ENCODE measurements at regions not wholly inside any gene's neighbourhood (a gene's known extent, or its start where the extent isn't known, plus 50 kb on each side); places are given as distances from the start of the nearest gene placed in this dataset.

DNA sequence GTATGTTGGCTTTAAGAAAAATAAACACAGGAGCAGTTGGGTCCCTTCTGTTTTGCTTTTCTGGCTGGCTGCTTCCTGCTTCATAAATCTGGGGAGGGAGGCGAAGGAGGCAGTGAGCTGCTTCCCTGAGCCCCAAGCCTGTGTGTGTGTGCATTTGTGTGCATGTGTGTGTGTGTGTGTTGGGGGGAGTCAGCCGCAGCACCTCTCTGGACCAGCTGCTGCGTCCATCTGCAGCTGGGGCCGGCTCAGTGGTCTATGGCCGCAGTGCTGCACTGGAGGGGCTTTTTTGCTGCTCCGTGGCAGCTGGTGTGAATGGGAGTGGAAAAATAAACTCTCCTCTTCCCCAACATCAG lies 192.3 kb downstream of the RNF144A start:
- Mint-ChIP-seq H3K4me3 (no peak overlapping the region), H3K27ac (no peak overlapping the region), H3K27me3 (ENCODE audit: low read depth in 3 of 3) (peaks cover 0 to 3% (median 0%) of the 10 kb centered on the region in 3 donors), H3K9me3 (peaks cover 0 to 3% (median 2%) of the 10 kb centered on the region in 7 donors), H3K4me1 (peaks cover 4% of the 10 kb centered on the region), H3K36me3 (no peaks in the 10 kb centered on the region)
- intact Hi-C loops (cut with micrococcal nuclease), result no loop called here
- no peak overlapping the region for H2AFZ ChIP-seq (ENCODE audit: insufficient read depth, low read depth, low read length, poor library complexity, severe bottlenecking)
- H3K4me1 ChIP-seq (ENCODE audit: control insufficient read depth in 1 of 2, insufficient read depth in 2 of 2, low read length in 2 of 2), result no peaks in the 10 kb centered on the region
- H3K27ac ChIP-seq (ENCODE audit: low read depth in 1 of 2, low read length in 2 of 2), result no peak overlapping the region
- TF ChIP-seq, protein P1, sequence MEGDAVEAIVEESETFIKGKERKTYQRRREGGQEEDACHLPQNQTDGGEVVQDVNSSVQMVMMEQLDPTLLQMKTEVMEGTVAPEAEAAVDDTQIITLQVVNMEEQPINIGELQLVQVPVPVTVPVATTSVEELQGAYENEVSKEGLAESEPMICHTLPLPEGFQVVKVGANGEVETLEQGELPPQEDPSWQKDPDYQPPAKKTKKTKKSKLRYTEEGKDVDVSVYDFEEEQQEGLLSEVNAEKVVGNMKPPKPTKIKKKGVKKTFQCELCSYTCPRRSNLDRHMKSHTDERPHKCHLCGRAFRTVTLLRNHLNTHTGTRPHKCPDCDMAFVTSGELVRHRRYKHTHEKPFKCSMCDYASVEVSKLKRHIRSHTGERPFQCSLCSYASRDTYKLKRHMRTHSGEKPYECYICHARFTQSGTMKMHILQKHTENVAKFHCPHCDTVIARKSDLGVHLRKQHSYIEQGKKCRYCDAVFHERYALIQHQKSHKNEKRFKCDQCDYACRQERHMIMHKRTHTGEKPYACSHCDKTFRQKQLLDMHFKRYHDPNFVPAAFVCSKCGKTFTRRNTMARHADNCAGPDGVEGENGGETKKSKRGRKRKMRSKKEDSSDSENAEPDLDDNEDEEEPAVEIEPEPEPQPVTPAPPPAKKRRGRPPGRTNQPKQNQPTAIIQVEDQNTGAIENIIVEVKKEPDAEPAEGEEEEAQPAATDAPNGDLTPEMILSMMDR (IDR thresholded peaks at IDR 0.05), result no peak
- H3K27me3 ChIP-seq (ENCODE audit: control insufficient read depth in 2 of 2, insufficient read depth in 2 of 2, low read length in 2 of 2), result no peaks in the 10 kb centered on the region
- H3K79me2 ChIP-seq (ENCODE audit: insufficient read depth, low read length), result no peaks in the 10 kb centered on the region
- H3K4me2 ChIP-seq (replicated peaks; ENCODE audit: extremely low read depth, low read length, poor library complexity, severe bottlenecking), result no peak overlapping the region
- H3K4me3 ChIP-seq (replicated peaks in 1 of 3; ENCODE audit: low read depth in 2 of 3, low read length in 3 of 3), result no peak overlapping the region
- no peak overlapping the region for H3K9ac ChIP-seq (ENCODE audit: insufficient read depth, low read length, poor library complexity, severe bottlenecking)
- no peak for DNase-seq
- 90% methylated on average over 1 of the region's 6 CpGs for WGBS (ENCODE audit: insufficient coverage)
- no peaks in the 10 kb centered on the region for H3K36me3 ChIP-seq (replicated peaks in 1 of 2; ENCODE audit: control insufficient read depth in 1 of 2, insufficient read depth in 2 of 2, low read length in 2 of 2)
- no peaks in the 10 kb centered on the region for H4K20me1 ChIP-seq (ENCODE audit: insufficient read depth, low read length)
- H3K9me3 ChIP-seq (replicated peaks in 1 of 2; ENCODE audit: control insufficient read depth in 1 of 2, insufficient read depth in 1 of 2, low read length in 2 of 2), result no peaks in the 10 kb centered on the region

DNA sequence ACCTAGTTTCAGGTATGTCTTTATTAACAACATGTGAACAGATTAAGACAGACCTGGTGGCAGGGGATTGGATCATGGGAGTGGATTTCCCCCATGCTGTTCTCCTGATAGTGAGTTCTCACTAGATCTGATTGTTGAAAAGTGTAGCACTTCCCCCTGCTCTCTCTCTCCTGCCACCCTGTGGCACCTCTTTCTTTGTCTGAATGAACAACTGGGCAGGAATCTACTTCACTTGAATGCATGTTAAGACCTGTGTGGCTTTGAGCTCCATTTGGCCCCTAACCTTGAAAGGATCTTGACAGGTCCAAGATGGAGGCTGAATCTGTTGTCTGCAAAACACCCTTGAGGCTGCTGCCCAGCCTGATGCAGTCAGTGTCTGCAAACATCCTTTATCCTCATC lies 194.4 kb downstream of the RNF144A start:
- Mint-ChIP-seq H3K9me3 (peaks cover 0 to 3% (median 2%) of the 10 kb centered on the region in 7 donors), H3K4me1 (peaks cover 4% of the 10 kb centered on the region), H3K27ac (peak overlapping the region in 1 of 7 donors; percentile 15), H3K36me3 (no peaks in the 10 kb centered on the region), H3K27me3 (ENCODE audit: low read depth in 3 of 3) (peaks cover 0 to 3% (median 0%) of the 10 kb centered on the region in 3 donors), H3K4me3 (no peak overlapping the region)
- intact Hi-C loops (cut with micrococcal nuclease), result no loop called here
- Histone ChIP-seq H3K9me3 (replicated peaks in 1 of 2; ENCODE audit: control insufficient read depth in 1 of 2, insufficient read depth in 1 of 2, low read length in 2 of 2) (no peaks in the 10 kb centered on the region), H3K4me3 (replicated peaks in 1 of 3; ENCODE audit: low read depth in 2 of 3, low read length in 3 of 3) (no peak overlapping the region), H3K4me2 (replicated peaks; ENCODE audit: extremely low read depth, low read length, poor library complexity, severe bottlenecking) (no peak overlapping the region), H4K20me1 (ENCODE audit: insufficient read depth, low read length) (no peaks in the 10 kb centered on the region), H3K36me3 (replicated peaks in 1 of 2; ENCODE audit: control insufficient read depth in 1 of 2, insufficient read depth in 2 of 2, low read length in 2 of 2) (no peaks in the 10 kb centered on the region), H3K27ac (ENCODE audit: low read depth in 1 of 2, low read length in 2 of 2) (no peak overlapping the region), H3K27me3 (ENCODE audit: control insufficient read depth in 2 of 2, insufficient read depth in 2 of 2, low read length in 2 of 2) (no peaks in the 10 kb centered on the region), H3K4me1 (ENCODE audit: control insufficient read depth in 1 of 2, insufficient read depth in 2 of 2, low read length in 2 of 2) (no peaks in the 10 kb centered on the region), H2AFZ (ENCODE audit: insufficient read depth, low read depth, low read length, poor library complexity, severe bottlenecking) (no peak overlapping the region), H3K79me2 (ENCODE audit: insufficient read depth, low read length) (no peaks in the 10 kb centered on the region), H3K9ac (ENCODE audit: insufficient read depth, low read length, poor library complexity, severe bottlenecking) (no peak overlapping the region)
- no peak for DNase-seq
- TF ChIP-seq, protein P1 (IDR thresholded peaks at IDR 0.05), result no peak

Data from CD14-positive monocyte (primary cell).